HUES48 (cell line): ENCODE measurements at regions not wholly inside any gene's neighbourhood (a gene's known extent, or its start where the extent isn't known, plus 50 kb on each side); places are given as distances from the start of the nearest gene placed in this dataset.

ENCODE experiments used
- H3K27ac ChIP-seq: one replicate; pipeline ENCODE4 v1.7.0; 2013; ENCODE audit warnings: low read depth, low read length, inconsistent platforms
- H3K27me3 ChIP-seq: 2 replicates; pipeline ENCODE4 v1.6.1; 2013; ENCODE audit warnings: mild to moderate bottlenecking, low read length; ENCODE audit not compliant: control insufficient read depth, insufficient read depth
- H3K36me3 ChIP-seq: 2 replicates; pipeline ENCODE4 v1.6.1; 2013; ENCODE audit warnings: low read length; ENCODE audit not compliant: control insufficient read depth, insufficient read depth
- H3K4me1 ChIP-seq: 2 replicates; pipeline ENCODE4 v1.6.1; 2013; ENCODE audit warnings: mild to moderate bottlenecking, low read length; ENCODE audit not compliant: control insufficient read depth, insufficient read depth
- H3K4me3 ChIP-seq: 2 replicates; pipeline ENCODE4 v1.5.1; 2013; ENCODE audit warnings: mild to moderate bottlenecking, low read depth, low read length
- H3K9ac ChIP-seq: 2 replicates; pipeline ENCODE4 v1.6.1; 2013; ENCODE audit warnings: mild to moderate bottlenecking, low read depth, low read length, moderate library complexity
- H3K9me3 ChIP-seq: 2 replicates; pipeline ENCODE4 v1.6.1; 2013; ENCODE audit warnings: low read length; ENCODE audit not compliant: control insufficient read depth, insufficient read depth

- no peak overlapping the region for H3K9ac ChIP-seq
- H3K27ac ChIP-seq = no peak overlapping the region
- H3K4me1 ChIP-seq = peaks cover 6% of the 10 kb centered on the region; the same call in 1 of the 2 replicates
- no peaks in the 10 kb centered on the region for H3K27me3 ChIP-seq
- H3K4me3 ChIP-seq = no peak overlapping the region
- H3K9me3 ChIP-seq = no peaks in the 10 kb centered on the region
- H3K36me3 ChIP-seq = no peaks in the 10 kb centered on the region
Measured at GRCh38 chr2:157194844-157195243, 62.7 kb upstream of the GALNT5 start.

- H3K4me3 ChIP-seq = no peak overlapping the region
- H3K9me3 ChIP-seq = no peaks in the 10 kb centered on the region
- H3K27me3 ChIP-seq = no peaks in the 10 kb centered on the region
- H3K27ac ChIP-seq = no peak overlapping the region
- H3K9ac ChIP-seq = no peak overlapping the region
- peaks cover 6% of the 10 kb centered on the region; the same call in 1 of the 2 replicates for H3K4me1 ChIP-seq
- no peaks in the 10 kb centered on the region for H3K36me3 ChIP-seq
Measured at GRCh38 chr2:157196956-157197355, 60.5 kb upstream of the GALNT5 start.

- H3K4me1 ChIP-seq = peaks cover 6% of the 10 kb centered on the region; the same call in 1 of the 2 replicates
- H3K27ac ChIP-seq = no peak overlapping the region
- no peaks in the 10 kb centered on the region for H3K9me3 ChIP-seq
- H3K9ac ChIP-seq = no peak overlapping the region
- H3K36me3 ChIP-seq = no peaks in the 10 kb centered on the region
- H3K4me3 ChIP-seq = no peak overlapping the region
- H3K27me3 ChIP-seq = no peaks in the 10 kb centered on the region
Measured at GRCh38 chr2:157197848-157198247, 59.7 kb upstream of the GALNT5 start.

GRCh38 chr2:157203651-157204050 is 53.9 kb upstream of the GALNT5 start:
- no peaks in the 10 kb centered on the region for H3K9me3 ChIP-seq
- no peaks in the 10 kb centered on the region for H3K36me3 ChIP-seq
- no peak overlapping the region for H3K4me3 ChIP-seq
- no peaks in the 10 kb centered on the region for H3K4me1 ChIP-seq
- no peaks in the 10 kb centered on the region for H3K27me3 ChIP-seq
- H3K9ac ChIP-seq = no peak overlapping the region
- H3K27ac ChIP-seq = no peak overlapping the region

- Histone ChIP-seq H3K36me3 (no peaks in the 10 kb centered on the region), H3K4me3 (no peak overlapping the region), H3K9me3 (no peaks in the 10 kb centered on the region), H3K4me1 (no peaks in the 10 kb centered on the region), H3K27ac (no peak overlapping the region), H3K9ac (no peak overlapping the region), H3K27me3 (no peaks in the 10 kb centered on the region)
Measured at GRCh38 chr2:157204401-157204800, 53.1 kb upstream of the GALNT5 start.

GRCh38 chr2:157206916-157207315 is 50.6 kb upstream of the GALNT5 start:
- H3K27ac ChIP-seq = no peak overlapping the region
- no peak overlapping the region for H3K4me3 ChIP-seq
- H3K9me3 ChIP-seq = no peaks in the 10 kb centered on the region
- no peaks in the 10 kb centered on the region for H3K4me1 ChIP-seq
- no peak overlapping the region for H3K9ac ChIP-seq
- no peaks in the 10 kb centered on the region for H3K27me3 ChIP-seq
- no peaks in the 10 kb centered on the region for H3K36me3 ChIP-seq
